ENCODE measurements at regions not wholly inside any gene's neighbourhood (a gene's known extent, or its start where the extent isn't known, plus 50 kb on each side); places are given as distances from the start of the nearest gene placed in this dataset.

GRCh38 chr3:134300520-134300919, 49.9 kb upstream of the RYK start:
- Histone ChIP-seq H2AK5ac (ENCODE audit: insufficient read length, low read length) (no peak overlapping the region), H3K23ac (ENCODE audit: insufficient read length, low read depth, low read length) (no peak overlapping the region), H3K4me2 (ENCODE audit: insufficient read depth, insufficient read length, low read length) (no peak overlapping the region), H2BK20ac (ENCODE audit: low read depth, low read length, poor library complexity, severe bottlenecking) (no peak overlapping the region), H3K18ac (ENCODE audit: insufficient read length, low read depth, low read length) (no peak overlapping the region), H3K4me1 (ENCODE audit: insufficient read depth, low read length) (no peaks in the 10 kb centered on the region), H3K4ac (ENCODE audit: low read depth, low read length) (no peak overlapping the region), H2BK12ac (ENCODE audit: insufficient read length, low read depth, low read length) (no peak overlapping the region), H3K56ac (ENCODE audit: insufficient read length, low read depth, low read length) (no peak overlapping the region), H3T11ph (ENCODE audit: low read length) (no peak overlapping the region), H2AFZ (ENCODE audit: low read length) (no peak overlapping the region), H3K27ac (ENCODE audit: insufficient read length, low read depth, low read length) (no peak overlapping the region), H4K91ac (ENCODE audit: insufficient read length, low read depth, low read length) (no peak overlapping the region), H4K8ac (replicated peaks; ENCODE audit: insufficient read length, low read depth, low read length) (no peak overlapping the region), H3K27me3 (ENCODE audit: insufficient read depth, low read length) (no peaks in the 10 kb centered on the region), H4K5ac (ENCODE audit: insufficient read length, low read depth, low read length) (no peak overlapping the region), H3K9me3 (ENCODE audit: control insufficient read depth, low read depth, low read length) (no peaks in the 10 kb centered on the region), H4K20me1 (ENCODE audit: control insufficient read depth, insufficient read depth, insufficient read length) (no peaks in the 10 kb centered on the region), H3K79me1 (ENCODE audit: insufficient read depth, low read depth, low read length, poor library complexity, severe bottlenecking) (no peaks in the 10 kb centered on the region), H2BK15ac (ENCODE audit: low read depth, low read length) (no peak overlapping the region), H2BK120ac (ENCODE audit: low read depth, low read length, poor library complexity, severe bottlenecking) (no peak overlapping the region), H3K9ac (ENCODE audit: extremely low read depth, insufficient read length, low read length) (no peak overlapping the region), H3K23me2 (ENCODE audit: insufficient read length, low read depth, low read length, poor library complexity, severe bottlenecking) (no peaks in the 10 kb centered on the region), H2BK5ac (ENCODE audit: insufficient read length, low read length) (no peak overlapping the region), H3K79me2 (ENCODE audit: insufficient read depth, low read length) (no peaks in the 10 kb centered on the region), H3K14ac (ENCODE audit: insufficient read depth, low read length) (no peak overlapping the region)
- peak; percentile 38; the same call in 2 of the 3 replicates for TF ChIP-seq CTCF (conservative IDR thresholded peaks at IDR 0.05)
- H3K36me3 Mint-ChIP-seq (ENCODE audit: insufficient read depth in 1 of 3, low read depth in 3 of 3), result no peaks in the 10 kb centered on the region; a peak in 1 of 7 replicates
- no peak overlapping the region for H3K4me3 Mint-ChIP-seq
- H3K27me3 Mint-ChIP-seq (ENCODE audit: low read depth), result no peaks in the 10 kb centered on the region
- peaks cover 4 to 6% of the 10 kb centered on the region in 2 experiments; a peak in 2 of 4 replicates for H3K4me1 Mint-ChIP-seq
- no peak for DNase-seq
- no peak overlapping the region; a peak in 1 of 7 replicates for H3K27ac Mint-ChIP-seq
- no CpG with 5 or more reads among the region's 3 CpGs for WGBS (ENCODE audit: extremely low coverage, insufficient read length, low lambda C conversion rate)
- H3K9me3 Mint-ChIP-seq, result peaks cover 0 to 6% of the 10 kb centered on the region in 2 experiments; a peak in 2 of 5 replicates

All from H9 (cell line).